ENCODE measurements at regions not wholly inside any gene's neighbourhood (a gene's known extent, or its start where the extent isn't known, plus 50 kb on each side); places are given as distances from the start of the nearest gene placed in this dataset.

DNA sequence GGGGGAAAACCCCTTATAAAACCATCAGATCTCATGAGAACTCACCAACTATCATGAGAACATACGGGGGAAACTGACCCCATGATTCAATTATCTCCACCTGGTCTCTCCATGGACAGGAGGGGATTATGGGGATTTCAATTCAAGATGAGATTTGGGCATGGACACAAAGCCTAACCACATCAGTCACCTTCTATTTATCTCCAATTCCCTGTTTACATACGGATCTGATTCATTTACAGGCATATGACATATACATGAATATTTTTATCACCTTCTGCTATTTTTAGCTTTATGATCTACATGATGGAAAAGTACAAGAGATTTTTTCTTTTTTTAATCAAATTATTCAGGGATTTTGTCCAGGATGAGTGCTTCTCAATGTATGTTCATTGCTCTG is 944.5 kb downstream of the REEP3 start:
- intact Hi-C loops (cut with DNase I) = no loop called here
- no peak for DNase-seq

DNA sequence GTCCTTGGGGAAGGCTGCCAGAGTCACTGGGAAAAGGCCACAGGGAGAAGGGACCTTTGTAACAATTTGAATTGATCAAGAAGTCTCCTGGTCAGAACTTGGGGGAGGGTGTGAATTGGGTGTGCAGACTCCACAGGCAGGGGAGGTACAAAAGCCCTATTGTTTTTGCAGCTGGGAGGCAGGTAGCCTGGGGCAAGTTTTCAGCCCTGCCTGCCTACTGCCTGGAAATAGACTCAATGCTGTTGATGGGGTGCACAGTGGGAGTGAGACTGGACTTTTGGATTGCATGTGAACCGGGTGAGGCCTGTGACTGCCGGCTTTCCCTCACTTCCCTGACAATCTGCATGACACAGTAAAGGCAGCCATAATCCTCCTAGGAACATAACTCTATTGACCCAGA is 947.0 kb downstream of the REEP3 start:
- intact Hi-C loops (cut with DNase I) = no loop called here
- no peak for DNase-seq

DNA sequence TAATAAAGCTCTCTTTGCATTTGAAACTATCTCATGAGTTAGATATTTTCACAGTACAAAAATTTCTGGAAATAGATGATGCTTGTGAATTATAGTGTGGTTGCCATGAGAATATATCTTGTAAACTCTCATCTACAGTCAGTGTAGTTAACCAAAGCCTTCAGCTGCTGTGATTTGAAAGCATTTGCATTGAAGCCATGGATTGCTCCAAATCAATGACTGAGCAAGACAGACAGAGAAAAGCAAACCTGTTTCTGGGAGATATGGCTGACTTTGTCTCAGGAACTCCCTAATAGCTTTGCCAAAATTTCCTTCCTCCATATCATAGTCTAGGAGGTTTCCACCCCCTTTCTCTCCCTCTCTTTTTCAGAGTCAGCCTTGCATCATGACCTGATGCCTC is 955.3 kb downstream of the REEP3 start:
- DNase-seq = no peak
- intact Hi-C loops (cut with DNase I) = no loop called here

- intact Hi-C loops (cut with DNase I) = no loop called here
These were observed 956.6 kb downstream of the REEP3 start for GRCh38 chr10:64477791-64478190.

GRCh38 chr10:64484811-64485330 is 963.7 kb downstream of the REEP3 start:
- no peak for DNase-seq
- intact Hi-C loops (cut with DNase I) = no loop called here

More at GRCh38 chr10:64477791-64478190, 956.6 kb downstream of the REEP3 start:
- no peak for DNase-seq

DNA sequence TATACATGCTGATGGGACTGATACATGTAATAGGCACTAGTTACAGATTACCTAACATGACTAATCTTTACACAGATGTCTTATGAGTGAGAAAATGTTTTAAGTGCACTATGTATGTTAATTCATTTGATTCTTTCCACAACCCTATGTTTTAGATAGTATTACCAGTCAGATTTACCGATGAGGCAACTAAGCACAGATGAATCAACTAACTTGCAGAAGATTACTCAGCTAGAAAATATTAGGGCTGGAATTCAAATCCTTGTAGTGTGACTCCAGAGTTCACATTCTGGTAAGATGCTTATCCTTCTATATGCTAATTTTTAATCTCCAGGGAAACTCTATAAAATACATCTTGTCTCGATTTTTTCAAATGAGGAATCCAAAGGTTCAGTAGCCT is 964.9 kb downstream of the REEP3 start:
- no peak for DNase-seq
- intact Hi-C loops (cut with DNase I) = no loop called here

DNA sequence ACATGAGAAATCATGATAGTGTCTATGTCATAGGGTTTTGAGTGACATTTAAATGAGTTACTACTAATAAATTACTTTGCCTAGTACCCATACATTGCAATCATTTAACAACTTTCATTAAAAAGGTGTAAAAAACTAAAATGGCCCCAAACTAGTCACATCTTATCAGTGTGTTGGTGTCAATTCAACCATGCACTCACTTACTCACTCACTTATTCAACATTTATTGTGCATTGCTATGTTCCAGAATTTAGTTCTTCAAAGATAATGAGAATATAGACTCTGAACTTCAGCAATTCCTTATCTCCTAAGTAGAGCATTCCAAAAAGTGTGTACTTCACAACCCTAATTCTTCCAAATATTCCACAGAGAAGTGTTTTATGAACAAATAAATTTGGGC is 965.7 kb downstream of the REEP3 start:
- no peak for DNase-seq
- intact Hi-C loops (cut with DNase I) = no loop called here

DNA sequence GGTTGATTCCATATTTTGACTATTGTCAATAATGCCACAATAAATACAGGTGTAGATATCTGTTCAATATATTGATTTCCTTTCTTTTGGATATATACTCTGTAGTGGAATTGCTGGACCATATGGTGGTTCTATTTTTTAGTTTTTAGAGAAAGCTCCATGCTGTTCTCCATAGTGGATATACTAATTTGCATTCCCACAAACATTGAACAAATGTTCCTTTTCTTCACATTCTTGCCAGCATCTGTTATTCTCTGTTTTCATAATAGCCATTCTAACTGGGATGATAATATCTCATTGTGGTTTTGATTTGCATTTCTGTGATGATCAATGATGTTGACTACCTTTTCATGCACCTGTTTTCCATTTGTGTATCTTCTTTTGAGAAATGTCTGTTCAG is 973.7 kb downstream of the REEP3 start:
- no peak for DNase-seq
- intact Hi-C loops (cut with DNase I) = no loop called here

DNA sequence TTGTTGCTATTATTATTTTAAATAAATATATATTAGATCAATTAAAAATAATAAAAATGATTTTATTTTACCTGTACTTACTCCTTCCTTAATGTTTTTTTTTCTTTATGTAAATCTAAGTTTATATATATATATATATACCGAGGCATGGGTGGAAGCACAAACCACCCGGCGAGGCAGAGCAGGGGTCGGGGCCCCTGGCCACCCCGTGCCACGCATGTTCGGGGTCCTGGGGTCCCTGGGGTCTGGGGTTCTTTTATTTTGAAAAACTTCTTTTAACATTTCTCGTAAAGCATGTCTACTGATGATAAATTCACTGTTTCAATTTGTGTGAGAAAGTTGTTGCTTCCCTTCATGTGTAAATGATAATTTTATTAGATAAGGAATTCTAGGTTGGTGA is 976.1 kb downstream of the REEP3 start:
- no peak for DNase-seq
- intact Hi-C loops (cut with DNase I) = no loop called here

DNA sequence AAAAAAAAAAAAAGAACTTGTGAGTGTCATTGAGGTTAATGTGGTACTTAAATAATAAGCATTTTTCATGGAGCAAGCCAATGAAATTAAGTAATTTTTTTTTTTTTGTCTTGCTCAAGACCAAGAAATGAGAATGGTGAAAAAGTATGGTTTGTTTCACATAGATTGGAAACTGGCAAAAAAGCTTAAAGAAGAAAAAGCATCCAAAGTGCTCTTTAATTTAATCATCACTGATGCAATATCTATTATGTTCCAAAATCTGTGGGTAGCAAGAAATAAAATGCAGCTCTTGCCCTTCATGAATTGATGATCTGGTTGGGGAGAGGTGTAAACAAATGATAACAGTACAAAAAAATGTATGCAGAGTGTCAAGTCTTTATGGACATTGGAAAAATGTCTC is 980.6 kb downstream of the REEP3 start:
- DNase-seq = no peak
- intact Hi-C loops (cut with DNase I) = no loop called here

GRCh38 chr10:64502936-64503335 is 981.7 kb downstream of the REEP3 start:
- intact Hi-C loops (cut with DNase I) = no loop called here
- DNase-seq = no peak

GRCh38 chr10:64503429-64503828 is 982.2 kb downstream of the REEP3 start:
- peak in 2 of 42 donors; percentile 16 to 34 for DNase-seq

DNA sequence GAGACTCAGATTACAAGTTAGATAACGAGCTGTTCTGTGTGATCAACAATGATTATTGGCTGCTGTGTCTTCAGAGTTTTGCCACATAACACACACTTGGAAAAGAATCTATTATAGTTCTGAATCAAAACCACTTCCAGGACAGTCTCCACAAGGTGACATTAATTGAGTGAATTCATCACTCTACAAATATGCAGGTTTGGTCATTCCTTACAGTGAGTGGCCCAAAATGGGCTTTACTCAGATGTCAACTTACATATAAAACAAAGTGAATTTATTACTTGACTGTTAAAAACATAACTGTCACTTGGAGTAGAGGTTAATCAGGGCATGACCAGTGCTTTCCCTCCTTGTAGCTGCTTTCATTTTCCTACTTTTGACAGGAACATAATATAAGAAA is 984.3 kb downstream of the REEP3 start:
- DNase-seq = no peak
- intact Hi-C loops (cut with DNase I) = no loop called here

More at GRCh38 chr10:64503429-64503828, 982.2 kb downstream of the REEP3 start:
- intact Hi-C loops (cut with DNase I) = no loop called here

DNA sequence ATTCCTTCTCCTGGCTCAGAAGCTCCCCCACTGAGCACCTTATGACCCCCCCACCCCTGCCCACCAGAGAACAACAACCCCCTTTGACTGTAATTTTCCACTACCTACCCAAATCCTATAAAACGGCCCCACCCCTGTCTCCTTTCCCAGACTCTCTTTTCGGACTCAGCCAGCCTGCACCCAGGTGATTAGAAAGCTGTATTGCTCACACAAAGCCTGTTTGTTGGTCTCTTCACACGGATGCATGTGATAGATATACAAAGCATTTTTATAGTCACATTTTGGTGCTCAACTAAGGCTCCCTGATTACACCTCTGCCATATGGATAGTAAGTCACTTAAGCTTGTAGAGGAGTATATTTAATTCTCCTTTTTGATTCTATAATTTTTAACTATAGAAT is 985.8 kb downstream of the REEP3 start:
- no peak for DNase-seq
- intact Hi-C loops (cut with DNase I) = no loop called here

- intact Hi-C loops (cut with DNase I) = no loop called here
- DNase-seq = no peak
These were observed 986.4 kb downstream of the REEP3 start for GRCh38 chr10:64507651-64508028.

DNA sequence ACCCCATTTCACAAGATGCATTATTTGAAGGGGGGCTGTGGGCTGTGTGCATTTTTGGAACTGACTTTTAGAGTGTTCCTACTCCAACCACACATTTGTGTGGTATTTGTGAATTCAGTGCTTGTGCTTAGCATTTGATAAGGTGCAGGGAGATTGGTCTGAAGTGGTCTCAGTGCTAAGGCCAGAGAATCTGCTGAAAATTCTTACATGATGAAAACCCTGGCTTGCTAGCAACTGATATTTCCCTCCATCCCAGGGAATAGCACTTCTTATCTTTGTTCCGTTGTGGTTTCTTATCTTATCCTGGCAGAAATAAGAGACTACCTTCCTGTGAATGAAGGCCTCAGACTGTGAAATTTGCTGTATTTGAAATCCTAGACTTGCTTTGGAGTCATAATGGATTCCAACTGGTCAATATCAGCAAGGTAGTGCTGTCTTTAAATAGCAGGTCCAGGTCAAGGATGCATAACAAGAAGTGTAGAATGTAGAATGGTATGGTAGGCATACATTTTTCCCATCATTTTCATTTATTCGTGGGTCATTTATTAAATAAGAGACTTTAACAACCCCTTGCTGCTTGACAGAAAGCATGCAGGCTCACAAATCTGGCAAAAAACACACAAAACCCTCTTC is 986.9 kb downstream of the REEP3 start:
- DNase-seq = no peak
- intact Hi-C loops (cut with DNase I) = no loop called here

GRCh38 chr10:64515970-64516699 is 994.9 kb downstream of the REEP3 start:
- intact Hi-C loops (cut with DNase I) = no loop called here
- DNase-seq = peak in 1 of 42 donors; percentile 48

DNA sequence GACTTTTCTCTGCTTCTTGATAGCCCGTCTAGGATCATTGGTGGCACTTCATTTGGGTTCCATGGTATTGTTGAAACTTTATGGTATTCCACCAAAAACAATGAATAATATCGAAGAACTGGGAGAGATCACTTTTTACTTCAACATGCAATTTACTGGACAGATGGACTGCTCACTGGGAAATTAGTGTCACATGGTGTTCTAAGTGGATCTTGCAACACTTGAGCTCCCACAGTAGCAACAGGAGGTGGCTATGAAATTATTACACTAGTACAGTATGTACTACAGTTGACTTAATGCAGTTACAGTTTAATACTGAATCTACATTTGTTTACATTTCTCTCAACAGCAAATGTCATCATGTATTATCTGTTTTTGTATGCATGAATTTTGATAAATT is 997.3 kb downstream of the REEP3 start:
- intact Hi-C loops (cut with DNase I) = no loop called here

GRCh38 chr10:64519427-64519826 is 998.2 kb downstream of the REEP3 start:
- no peak for DNase-seq
- intact Hi-C loops (cut with DNase I) = no loop called here

More for the DNA sequence above, 997.3 kb downstream of the REEP3 start:
- DNase-seq = no peak

DNA sequence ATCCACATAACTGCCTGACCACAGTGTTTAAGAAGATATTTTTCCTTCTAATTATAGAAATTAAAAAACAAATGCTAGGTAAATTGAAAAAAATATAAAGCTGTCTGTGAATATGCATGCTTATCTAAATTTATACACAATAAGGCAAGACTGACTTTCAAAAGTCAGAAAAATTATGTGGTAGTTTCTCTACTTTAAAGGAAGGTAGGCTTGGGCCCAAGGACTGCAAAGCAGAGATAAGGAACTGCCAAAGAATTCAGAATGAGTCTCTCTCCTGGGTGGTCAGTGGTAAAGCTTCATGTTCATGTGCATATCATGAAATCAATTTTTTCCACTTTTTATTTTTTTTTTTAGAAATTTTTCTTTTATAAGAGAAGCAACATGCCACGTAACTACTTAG is 998.6 kb downstream of the REEP3 start:
- no peak for DNase-seq
- intact Hi-C loops (cut with DNase I) = no loop called here
